CD4-positive, CD25-positive, alpha-beta regulatory T cell (primary cell): ENCODE measurements at regions not wholly inside any gene's neighbourhood (a gene's known extent, or its start where the extent isn't known, plus 50 kb on each side); places are given as distances from the start of the nearest gene placed in this dataset.

Experiments
- ATAC-seq, 2 donors: fragments of 150-1000 bp; cut with Tn5 transposase; one replicate each; pipeline ENCODE4 v1.10.0; 2021; ENCODE audit warnings: low read depth in 2 of 2, moderate number of reproducible peaks in 2 of 2, moderate library complexity in 1 of 2
- DNase-seq, 3 donors: peaks; one replicate each; pipeline versions ENCODE4 v3.0.0 to v3.0.0-alpha.2; 2012 to 2022; ENCODE audit warnings: mixed read lengths in 1 of 3
- H3K27ac ChIP-seq: one replicate; pipeline ENCODE4 v1.7.0; 2013; ENCODE audit warnings: mild to moderate bottlenecking, low read length; ENCODE audit not compliant: insufficient read depth, poor library complexity, severe bottlenecking
- H3K27me3 ChIP-seq: one replicate; pipeline ENCODE4 v1.7.0; 2013; ENCODE audit warnings: low read length; ENCODE audit not compliant: control insufficient read depth, insufficient read depth
- H3K36me3 ChIP-seq: one replicate; pipeline ENCODE4 v1.7.0; 2013; ENCODE audit warnings: mild to moderate bottlenecking, low read length, moderate library complexity; ENCODE audit not compliant: control insufficient read depth, insufficient read depth
- H3K4me1 ChIP-seq: 2 replicates; pipeline ENCODE4 v1.7.0; 2013; ENCODE audit warnings: mild to moderate bottlenecking, low read length; ENCODE audit not compliant: insufficient read depth, control insufficient read depth, poor library complexity, severe bottlenecking
- H3K4me3 ChIP-seq: one replicate; pipeline ENCODE4 v1.7.0; 2013; ENCODE audit warnings: low read depth, mild to moderate bottlenecking, low read length, moderate library complexity
- H3K9me3 ChIP-seq, 2 experiments: 1 replicate in 1 of 2; 2 replicates in 1 of 2; pipeline ENCODE4 v1.7.0; 2013; ENCODE audit warnings: low read length in 2 of 2, mild to moderate bottlenecking in 1 of 2, moderate library complexity in 1 of 2; ENCODE audit not compliant: control insufficient read depth in 2 of 2
- H3K27ac Mint-ChIP-seq, 3 donors: one replicate each; pipeline ENCODE4 v1.8.0; 2020 to 2022; ENCODE audit warnings: mild to moderate bottlenecking in 3 of 3, mixed read lengths in 3 of 3, moderate library complexity in 2 of 3
- H3K27me3 Mint-ChIP-seq: one replicate; pipeline ENCODE4 v1.8.0; 2022; ENCODE audit warnings: mild to moderate bottlenecking, mixed read lengths
- H3K36me3 Mint-ChIP-seq: one replicate; pipeline ENCODE4 v1.8.0; 2020; ENCODE audit warnings: mixed read lengths
- H3K4me1 Mint-ChIP-seq, 4 donors: one replicate each; pipeline ENCODE4 v1.8.0; 2020 to 2022; ENCODE audit warnings: mixed read lengths in 4 of 4, mild to moderate bottlenecking in 1 of 4
- H3K4me3 Mint-ChIP-seq, 4 donors: one replicate each; pipeline ENCODE4 v1.8.0; 2020 to 2022; ENCODE audit warnings: mild to moderate bottlenecking in 4 of 4, mixed read lengths in 4 of 4, moderate library complexity in 3 of 4
- H3K9me3 Mint-ChIP-seq, 7 donors: one replicate each; pipeline ENCODE4 v1.8.0; 2020 to 2022; ENCODE audit warnings: mixed read lengths in 7 of 7, mild to moderate bottlenecking in 3 of 7, moderate library complexity in 2 of 7

GRCh38 chr2:83705146-83705545 lies 753.9 kb downstream of the SUCLG1 start:
- Mint-ChIP-seq H3K36me3 (no peaks in the 10 kb centered on the region), H3K4me3 (no peak overlapping the region), H3K9me3 (peaks cover 0 to 5% (median 2%) of the 10 kb centered on the region in 7 donors), H3K4me1 (no peaks in the 10 kb centered on the region), H3K27ac (no peak overlapping the region), H3K27me3 (no peaks in the 10 kb centered on the region)
- Histone ChIP-seq H3K4me3 (no peak overlapping the region), H3K4me1 (no peaks in the 10 kb centered on the region), H3K36me3 (no peaks in the 10 kb centered on the region), H3K27ac (no peak overlapping the region), H3K27me3 (no peaks in the 10 kb centered on the region), H3K9me3 (no peaks in the 10 kb centered on the region)
- ATAC-seq: no peak
- DNase-seq: no peak

GRCh38 chr2:83703598-83703997 lies 755.5 kb downstream of the SUCLG1 start:
- Histone ChIP-seq H3K4me1 (no peaks in the 10 kb centered on the region), H3K9me3 (no peaks in the 10 kb centered on the region), H3K27ac (no peak overlapping the region), H3K4me3 (no peak overlapping the region), H3K36me3 (no peaks in the 10 kb centered on the region), H3K27me3 (no peaks in the 10 kb centered on the region)
- Mint-ChIP-seq H3K36me3 (no peaks in the 10 kb centered on the region), H3K27ac (no peak overlapping the region), H3K27me3 (no peaks in the 10 kb centered on the region), H3K4me3 (no peak overlapping the region), H3K9me3 (peaks cover 0 to 7% (median 2%) of the 10 kb centered on the region in 7 donors), H3K4me1 (no peaks in the 10 kb centered on the region)
- DNase-seq (no peak), ATAC-seq (no peak)

GRCh38 chr2:83696838-83697237 lies 762.2 kb downstream of the SUCLG1 start:
- Mint-ChIP-seq H3K36me3 (no peaks in the 10 kb centered on the region), H3K27ac (no peak overlapping the region), H3K9me3 (peaks cover 0 to 4% (median 2%) of the 10 kb centered on the region in 7 donors), H3K4me3 (no peak overlapping the region), H3K4me1 (no peaks in the 10 kb centered on the region), H3K27me3 (no peaks in the 10 kb centered on the region)
- H3K27ac ChIP-seq: no peak overlapping the region
- H3K4me1 ChIP-seq: no peaks in the 10 kb centered on the region
- ATAC-seq: no peak
- no peaks in the 10 kb centered on the region for H3K27me3 ChIP-seq
- no peaks in the 10 kb centered on the region for H3K36me3 ChIP-seq
- H3K9me3 ChIP-seq: no peaks in the 10 kb centered on the region
- no peak overlapping the region for H3K4me3 ChIP-seq
- DNase-seq: no peak

- DNase-seq: no peak
- H3K27me3 ChIP-seq: no peaks in the 10 kb centered on the region
- H3K9me3 Mint-ChIP-seq: peaks cover 0 to 4% (median 2%) of the 10 kb centered on the region in 7 donors
- H3K27ac Mint-ChIP-seq: peak overlapping the region in 1 of 3 donors; percentile 16
- no peaks in the 10 kb centered on the region for H3K27me3 Mint-ChIP-seq
- H3K4me1 Mint-ChIP-seq: no peaks in the 10 kb centered on the region
- H3K27ac ChIP-seq: no peak overlapping the region
- H3K4me3 Mint-ChIP-seq: no peak overlapping the region
- H3K4me3 ChIP-seq: no peak overlapping the region
- no peak for ATAC-seq
- H3K36me3 Mint-ChIP-seq: no peaks in the 10 kb centered on the region
- H3K36me3 ChIP-seq: no peaks in the 10 kb centered on the region
- no peaks in the 10 kb centered on the region for H3K9me3 ChIP-seq
- no peaks in the 10 kb centered on the region for H3K4me1 ChIP-seq
Observed at GRCh38 chr2:83695530-83695929, 763.5 kb downstream of the SUCLG1 start.

GRCh38 chr2:83695037-83695436 lies 764.0 kb downstream of the SUCLG1 start:
- Mint-ChIP-seq H3K4me1 (no peaks in the 10 kb centered on the region), H3K4me3 (no peak overlapping the region), H3K27ac (no peak overlapping the region), H3K9me3 (peaks cover 0 to 4% (median 2%) of the 10 kb centered on the region in 7 donors), H3K27me3 (no peaks in the 10 kb centered on the region), H3K36me3 (no peaks in the 10 kb centered on the region)
- Histone ChIP-seq H3K4me3 (no peak overlapping the region), H3K4me1 (no peaks in the 10 kb centered on the region), H3K27me3 (no peaks in the 10 kb centered on the region), H3K9me3 (no peaks in the 10 kb centered on the region), H3K27ac (no peak overlapping the region), H3K36me3 (no peaks in the 10 kb centered on the region)
- ATAC-seq (no peak), DNase-seq (no peak)

GRCh38 chr2:83689402-83689801 lies 769.7 kb downstream of the SUCLG1 start:
- no peaks in the 10 kb centered on the region for H3K36me3 ChIP-seq
- Mint-ChIP-seq H3K27ac (no peak overlapping the region), H3K9me3 (peaks cover 0 to 8% (median 3%) of the 10 kb centered on the region in 7 donors), H3K4me1 (no peaks in the 10 kb centered on the region), H3K27me3 (no peaks in the 10 kb centered on the region), H3K36me3 (no peaks in the 10 kb centered on the region), H3K4me3 (no peak overlapping the region)
- no peaks in the 10 kb centered on the region for H3K27me3 ChIP-seq
- H3K27ac ChIP-seq: no peak overlapping the region
- no peaks in the 10 kb centered on the region for H3K9me3 ChIP-seq
- DNase-seq: no peak
- H3K4me1 ChIP-seq: no peaks in the 10 kb centered on the region
- no peak for ATAC-seq
- H3K4me3 ChIP-seq: no peak overlapping the region

- Histone ChIP-seq H3K4me3 (no peak overlapping the region), H3K27ac (no peak overlapping the region), H3K27me3 (no peaks in the 10 kb centered on the region), H3K9me3 (no peaks in the 10 kb centered on the region), H3K4me1 (no peaks in the 10 kb centered on the region), H3K36me3 (no peaks in the 10 kb centered on the region)
- Mint-ChIP-seq H3K4me1 (no peaks in the 10 kb centered on the region), H3K36me3 (no peaks in the 10 kb centered on the region), H3K27ac (no peak overlapping the region), H3K27me3 (no peaks in the 10 kb centered on the region), H3K9me3 (peaks cover 0 to 8% (median 0%) of the 10 kb centered on the region in 7 donors), H3K4me3 (no peak overlapping the region)
- DNase-seq: no peak
- ATAC-seq: no peak
Observed at GRCh38 chr2:83686863-83687262, 772.2 kb downstream of the SUCLG1 start.

GRCh38 chr2:83674050-83674449 lies 785.0 kb downstream of the SUCLG1 start:
- no peaks in the 10 kb centered on the region for H3K9me3 ChIP-seq
- DNase-seq: no peak
- no peaks in the 10 kb centered on the region for H3K36me3 Mint-ChIP-seq

More at GRCh38 chr2:83674050-83674449, 785.0 kb downstream of the SUCLG1 start:
- Mint-ChIP-seq H3K27ac (no peak overlapping the region), H3K4me3 (no peak overlapping the region), H3K27me3 (no peaks in the 10 kb centered on the region), H3K9me3 (peaks cover 1 to 21% (median 4%) of the 10 kb centered on the region in 7 donors), H3K4me1 (no peaks in the 10 kb centered on the region)
- no peak for ATAC-seq
- Histone ChIP-seq H3K36me3 (no peaks in the 10 kb centered on the region), H3K4me3 (no peak overlapping the region), H3K27ac (no peak overlapping the region), H3K27me3 (no peaks in the 10 kb centered on the region), H3K4me1 (no peaks in the 10 kb centered on the region)
